ENCODE measurements at regions not wholly inside any gene's neighbourhood (a gene's known extent, or its start where the extent isn't known, plus 50 kb on each side); places are given as distances from the start of the nearest gene placed in this dataset.
A peak's percentile ranks its signal among the peaks of the same experiment; 100 is the strongest.

GRCh38 chrX:10087391-10087790 lies 69.4 kb upstream of the CLCN4 start:
- no peak overlapping the region for H3K27ac Mint-ChIP-seq (ENCODE audit: unreplicated experiment)
- H3K27ac ChIP-seq (ENCODE audit: low read depth, low read length): no peak overlapping the region
- no peaks in the 10 kb centered on the region for H3K79me2 ChIP-seq (ENCODE audit: insufficient read depth, low read length)
- no peak overlapping the region for H3K9ac ChIP-seq (ENCODE audit: low read length)
- FAIRE-seq (peak; percentile 58), DNase-seq (ENCODE audit: low read depth) (no peak)
- TF ChIP-seq CTCF (IDR thresholded peaks at IDR 0.05; ENCODE audit: insufficient read depth, low read depth, low read length): no peak
- TF ChIP-seq EZH2 (IDR thresholded peaks at IDR 0.05; ENCODE audit: insufficient read depth, low read length): no peak
- H3K27me3 Mint-ChIP-seq (ENCODE audit: low read depth, unreplicated experiment): no peaks in the 10 kb centered on the region
- no peaks in the 10 kb centered on the region for H3K9me3 Mint-ChIP-seq (ENCODE audit: unreplicated experiment)
- no peak overlapping the region for H3K4me3 Mint-ChIP-seq (ENCODE audit: unreplicated experiment)
- H3K9me3 ChIP-seq (ENCODE audit: insufficient read depth, low read depth, low read length): no peaks in the 10 kb centered on the region
- no peak overlapping the region for H2AFZ ChIP-seq (ENCODE audit: low read depth, low read length)
- peaks cover 27% of the 10 kb centered on the region for H4K20me1 ChIP-seq (ENCODE audit: insufficient read depth, low read length)
- H3K36me3 Mint-ChIP-seq (ENCODE audit: low read depth, unreplicated experiment): peaks cover 2% of the 10 kb centered on the region
- H3K27me3 ChIP-seq (ENCODE audit: insufficient read depth, low read length): no peaks in the 10 kb centered on the region
- H3K4me1 ChIP-seq (ENCODE audit: insufficient read depth, low read length): peaks cover 3% of the 10 kb centered on the region
- no peaks in the 10 kb centered on the region for H3K36me3 ChIP-seq (ENCODE audit: insufficient read depth, low read length)
- H3K4me2 ChIP-seq (ENCODE audit: low read length): no peak overlapping the region
- H3K4me3 ChIP-seq (ENCODE audit: insufficient read depth, low read depth, low read length): no peak overlapping the region
- no peaks in the 10 kb centered on the region for H3K4me1 Mint-ChIP-seq (ENCODE audit: low read depth, unreplicated experiment)

- Histone ChIP-seq H3K79me2 (ENCODE audit: insufficient read depth, low read length) (no peaks in the 10 kb centered on the region), H3K36me3 (ENCODE audit: insufficient read depth, low read length) (no peaks in the 10 kb centered on the region), H3K27ac (ENCODE audit: low read depth, low read length) (no peak overlapping the region), H3K4me3 (ENCODE audit: insufficient read depth, low read depth, low read length) (no peak overlapping the region), H3K4me1 (ENCODE audit: insufficient read depth, low read length) (peaks cover 3% of the 10 kb centered on the region), H4K20me1 (ENCODE audit: insufficient read depth, low read length) (peaks cover 14% of the 10 kb centered on the region), H2AFZ (ENCODE audit: low read depth, low read length) (no peak overlapping the region), H3K9ac (ENCODE audit: low read length) (no peak overlapping the region), H3K27me3 (ENCODE audit: insufficient read depth, low read length) (no peaks in the 10 kb centered on the region), H3K4me2 (ENCODE audit: low read length) (no peak overlapping the region), H3K9me3 (ENCODE audit: insufficient read depth, low read depth, low read length) (no peaks in the 10 kb centered on the region)
- no peak for TF ChIP-seq EZH2 (IDR thresholded peaks at IDR 0.05; ENCODE audit: insufficient read depth, low read length)
- TF ChIP-seq CTCF (IDR thresholded peaks at IDR 0.05; ENCODE audit: insufficient read depth, low read depth, low read length): no peak
- peaks cover 2% of the 10 kb centered on the region for H3K36me3 Mint-ChIP-seq (ENCODE audit: low read depth, unreplicated experiment)
- no peaks in the 10 kb centered on the region for H3K4me1 Mint-ChIP-seq (ENCODE audit: low read depth, unreplicated experiment)
- H3K4me3 Mint-ChIP-seq (ENCODE audit: unreplicated experiment): no peak overlapping the region
- FAIRE-seq (peak; percentile 77), DNase-seq (ENCODE audit: low read depth) (peak; percentile 49)
- no peak overlapping the region for H3K27ac Mint-ChIP-seq (ENCODE audit: unreplicated experiment)
- no peaks in the 10 kb centered on the region for H3K9me3 Mint-ChIP-seq (ENCODE audit: unreplicated experiment)
- H3K27me3 Mint-ChIP-seq (ENCODE audit: low read depth, unreplicated experiment): no peaks in the 10 kb centered on the region
These were observed 67.4 kb upstream of the CLCN4 start for GRCh38 chrX:10089378-10089795.

- Histone ChIP-seq H3K4me1 (ENCODE audit: insufficient read depth, low read length) (peaks cover 3% of the 10 kb centered on the region), H2AFZ (ENCODE audit: low read depth, low read length) (no peak overlapping the region), H3K27me3 (ENCODE audit: insufficient read depth, low read length) (no peaks in the 10 kb centered on the region), H3K27ac (ENCODE audit: low read depth, low read length) (no peak overlapping the region), H3K4me2 (ENCODE audit: low read length) (no peak overlapping the region), H3K9me3 (ENCODE audit: insufficient read depth, low read depth, low read length) (no peaks in the 10 kb centered on the region), H3K79me2 (ENCODE audit: insufficient read depth, low read length) (no peaks in the 10 kb centered on the region), H3K36me3 (ENCODE audit: insufficient read depth, low read length) (no peaks in the 10 kb centered on the region), H3K4me3 (ENCODE audit: insufficient read depth, low read depth, low read length) (no peak overlapping the region), H4K20me1 (ENCODE audit: insufficient read depth, low read length) (peaks cover 12% of the 10 kb centered on the region), H3K9ac (ENCODE audit: low read length) (no peak overlapping the region)
- peaks cover 2% of the 10 kb centered on the region for H3K36me3 Mint-ChIP-seq (ENCODE audit: low read depth, unreplicated experiment)
- no peaks in the 10 kb centered on the region for H3K9me3 Mint-ChIP-seq (ENCODE audit: unreplicated experiment)
- no peak for DNase-seq (ENCODE audit: low read depth)
- H3K4me3 Mint-ChIP-seq (ENCODE audit: unreplicated experiment): no peak overlapping the region
- H3K27ac Mint-ChIP-seq (ENCODE audit: unreplicated experiment): no peak overlapping the region
- TF ChIP-seq CTCF (IDR thresholded peaks at IDR 0.05; ENCODE audit: insufficient read depth, low read depth, low read length) (no peak), EZH2 (IDR thresholded peaks at IDR 0.05; ENCODE audit: insufficient read depth, low read length) (no peak)
- no peaks in the 10 kb centered on the region for H3K4me1 Mint-ChIP-seq (ENCODE audit: low read depth, unreplicated experiment)
- no peaks in the 10 kb centered on the region for H3K27me3 Mint-ChIP-seq (ENCODE audit: low read depth, unreplicated experiment)
- peak; percentile 90 for FAIRE-seq
These were observed 66.5 kb upstream of the CLCN4 start for GRCh38 chrX:10090319-10090718.
